HG02678 (cell line): ENCODE measurements at regions not wholly inside any gene's neighbourhood (a gene's known extent, or its start where the extent isn't known, plus 50 kb on each side); places are given as distances from the start of the nearest gene placed in this dataset.
"Not testable (repeated sequence)": the region's sequence is repeated elsewhere in the genome, so short reads cannot be mapped to it uniquely, and the experiment has no call there.

Experiments
- ATAC-seq: cut with Tn5 transposase; IDR thresholded peaks from one replicate; pipeline ENCODE4 v1.9.1; 2021; ENCODE audit warnings: mild to moderate bottlenecking, moderate library complexity; ENCODE audit not compliant: unreplicated experiment

DNA sequence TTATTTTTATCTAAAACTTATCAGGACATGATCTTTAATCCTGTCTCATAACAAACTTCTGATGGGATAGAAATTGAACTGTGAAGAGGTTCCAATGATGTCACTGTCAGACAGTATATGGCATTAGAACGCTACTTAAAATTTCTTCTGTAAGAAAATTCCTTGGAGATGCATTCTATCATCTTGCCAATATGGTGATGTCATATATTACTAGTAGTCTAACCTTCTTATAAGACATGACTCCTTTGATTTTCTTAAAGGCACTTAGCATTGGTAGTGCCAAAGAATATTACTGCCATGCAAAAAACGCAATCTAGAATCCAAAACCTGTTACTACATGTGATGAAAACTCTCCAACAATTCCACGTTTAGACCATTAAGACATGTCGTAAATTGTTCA is 131.1 kb downstream of the SLC25A46 start:
- no peak for ATAC-seq

DNA sequence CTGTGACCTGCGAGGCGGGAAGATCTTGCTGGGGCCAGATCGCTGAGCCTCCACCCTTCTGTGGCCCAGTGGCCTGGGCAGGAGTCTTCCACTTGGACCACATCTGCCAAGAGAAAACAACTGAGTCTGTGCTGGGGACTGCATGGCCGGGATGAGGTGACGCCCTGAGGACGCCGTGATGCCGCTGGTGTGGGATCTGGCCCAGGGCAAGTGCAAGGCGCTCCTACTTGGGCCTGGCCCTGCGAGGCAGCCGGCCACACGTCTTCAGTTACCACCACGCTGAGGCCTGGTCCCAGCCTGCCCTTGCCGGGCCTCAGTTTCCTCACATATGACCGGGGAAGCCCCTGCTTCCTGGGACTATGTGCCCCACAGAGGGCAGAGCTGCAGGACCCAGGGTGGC is 133.4 kb downstream of the SLC25A46 start:
- no peak for ATAC-seq

- no peak for ATAC-seq
Observed at GRCh38 chr5:110872963-110873362, 134.2 kb downstream of the SLC25A46 start.

- ATAC-seq: no peak
Observed at GRCh38 chr5:110873773-110874437, 135.1 kb downstream of the SLC25A46 start.

- ATAC-seq: not testable (repeated sequence)
Observed at GRCh38 chr5:110875115-110875514, 136.3 kb downstream of the SLC25A46 start.

GRCh38 chr5:110878115-110878514 is 139.3 kb downstream of the SLC25A46 start:
- ATAC-seq: no peak

- ATAC-seq: no peak
Observed at GRCh38 chr5:110879675-110880074, 140.9 kb downstream of the SLC25A46 start.

DNA sequence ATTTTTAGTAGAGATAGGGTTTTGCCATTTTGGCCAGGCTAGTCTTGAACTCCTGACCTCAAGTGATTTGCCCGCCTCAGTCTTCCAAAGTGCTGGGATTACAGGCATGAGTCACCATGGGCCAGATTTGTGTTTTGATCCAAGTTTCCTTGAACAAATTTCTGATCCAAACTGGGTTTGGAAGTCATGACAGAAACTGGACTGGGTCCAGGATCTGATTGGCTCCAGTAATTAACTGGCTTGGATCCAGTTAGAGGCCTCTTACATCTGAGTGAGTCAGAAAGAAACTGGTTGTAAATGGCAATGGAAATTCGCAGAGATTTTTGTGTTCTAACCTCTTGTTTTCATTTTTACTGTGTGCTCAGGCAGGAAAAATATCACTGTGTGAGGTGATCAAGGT is 141.6 kb downstream of the SLC25A46 start:
- ATAC-seq: no peak

DNA sequence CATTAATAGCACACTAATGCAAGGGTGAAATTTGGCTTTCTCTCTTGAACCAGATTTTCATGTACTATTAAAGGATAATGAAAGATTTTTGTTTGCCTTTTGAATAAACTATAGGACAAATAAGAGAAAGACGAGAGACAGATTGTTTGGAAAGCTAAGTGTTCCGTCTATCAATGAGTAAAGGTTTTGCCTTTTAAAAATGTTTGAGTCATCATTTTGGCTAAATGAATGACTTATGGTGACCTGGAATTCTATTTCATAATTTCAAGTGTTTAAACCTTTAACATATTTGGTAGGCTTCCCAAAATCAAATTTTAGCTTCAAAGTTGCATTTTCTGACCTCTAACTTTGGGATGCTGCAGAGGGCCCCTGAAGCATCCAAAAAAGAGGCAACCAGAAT is 145.2 kb downstream of the SLC25A46 start:
- no peak for ATAC-seq

GRCh38 chr5:110887170-110887569 is 148.4 kb downstream of the SLC25A46 start:
- not testable (repeated sequence) for ATAC-seq

- not testable (repeated sequence) for ATAC-seq
Observed at GRCh38 chr5:110893854-110894483, 155.2 kb downstream of the SLC25A46 start.

DNA sequence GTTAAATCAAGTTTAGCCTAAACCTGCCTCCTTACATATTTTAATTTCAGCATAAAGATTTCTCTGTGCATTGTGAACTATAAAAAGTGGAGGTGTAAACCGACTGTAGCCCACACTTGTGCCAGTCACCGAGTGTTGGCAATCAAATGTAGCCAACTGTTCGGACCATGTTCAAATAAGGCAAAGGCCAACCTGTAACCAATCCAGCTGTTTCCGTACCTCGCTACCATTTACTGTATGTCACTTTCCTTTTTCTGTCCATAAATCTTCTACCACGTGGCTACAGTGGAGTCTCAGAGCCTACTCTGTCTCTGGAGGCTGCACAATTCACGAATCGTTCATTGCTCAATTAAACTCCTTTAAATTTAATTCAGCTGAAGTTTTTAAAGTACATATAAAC is 156.0 kb downstream of the SLC25A46 start:
- ATAC-seq: no peak

DNA sequence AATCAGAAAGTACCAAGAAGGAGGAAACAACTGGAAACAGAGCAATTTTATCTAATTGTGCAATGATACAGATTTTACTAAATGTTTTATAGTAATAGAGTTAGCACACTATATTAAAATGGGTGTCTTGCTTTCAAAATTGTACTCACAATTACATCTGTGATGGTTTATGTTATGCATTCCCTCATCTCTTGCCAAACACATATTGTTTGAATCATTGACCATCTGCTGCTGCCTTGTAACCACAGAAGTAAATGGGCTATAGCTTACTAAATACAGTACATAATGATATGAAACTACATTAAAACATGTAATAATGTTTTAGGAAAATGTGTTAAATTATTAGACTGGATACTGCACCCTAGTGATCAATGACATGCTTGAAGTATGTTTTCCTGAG is 158.1 kb downstream of the SLC25A46 start:
- ATAC-seq: no peak

DNA sequence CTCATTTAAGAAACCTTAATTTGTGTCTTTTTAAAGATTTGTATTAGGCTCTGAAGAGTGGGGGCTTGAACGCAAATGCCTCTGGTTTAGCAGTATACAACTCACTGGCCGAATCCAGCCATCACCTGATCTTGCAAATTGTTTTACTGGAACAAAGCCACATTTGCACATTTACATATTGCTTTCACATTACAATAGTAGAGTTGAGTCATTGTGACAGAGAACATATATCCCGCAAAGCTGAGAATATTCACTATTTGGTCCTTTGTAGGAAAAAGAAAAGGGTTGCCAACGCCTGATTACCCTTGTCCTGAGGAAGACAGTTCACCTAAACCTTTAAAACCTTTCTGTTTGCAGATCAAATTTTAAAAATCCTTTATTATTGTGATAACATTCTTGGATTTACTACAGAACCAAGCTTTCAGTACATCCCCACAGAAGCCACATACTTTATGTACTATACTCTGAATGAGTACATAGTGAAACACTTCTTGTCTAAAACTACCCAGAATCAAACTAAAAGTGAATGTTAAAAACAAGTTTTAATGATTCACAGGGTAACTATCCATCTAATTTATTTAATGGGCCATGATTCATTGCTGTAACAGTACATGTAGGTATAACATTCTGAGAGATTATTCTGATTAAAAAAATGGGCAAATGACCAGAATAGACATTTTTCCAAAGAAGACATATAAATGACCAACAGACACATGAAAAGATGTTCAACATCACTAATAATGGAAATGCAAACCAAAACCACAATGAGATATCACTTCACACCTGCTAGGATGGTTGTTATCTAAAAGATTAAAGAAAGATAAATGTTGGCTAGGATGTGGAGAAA is 161.0 kb downstream of the SLC25A46 start:
- ATAC-seq: peak; percentile 57

DNA sequence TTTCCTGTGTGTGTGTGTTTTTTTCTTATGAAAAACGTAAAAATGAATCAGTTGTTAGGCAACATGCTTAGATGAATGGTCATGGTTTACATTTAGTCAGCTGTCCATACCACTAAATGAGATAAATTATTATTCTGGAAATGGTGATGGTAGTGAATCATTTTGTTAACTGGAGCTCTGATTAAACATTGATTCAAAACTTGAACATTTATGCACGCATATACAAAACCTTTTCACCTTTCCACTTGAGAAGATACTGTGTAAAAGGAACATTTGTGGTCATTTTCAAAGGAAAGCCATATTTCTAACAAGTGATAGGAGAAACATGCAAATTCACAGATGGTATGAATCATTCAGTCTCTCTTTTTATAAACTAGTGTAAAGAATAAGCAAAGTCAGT is 162.0 kb downstream of the SLC25A46 start:
- ATAC-seq: no peak

GRCh38 chr5:110903966-110904365 is 165.2 kb downstream of the SLC25A46 start:
- no peak for ATAC-seq

DNA sequence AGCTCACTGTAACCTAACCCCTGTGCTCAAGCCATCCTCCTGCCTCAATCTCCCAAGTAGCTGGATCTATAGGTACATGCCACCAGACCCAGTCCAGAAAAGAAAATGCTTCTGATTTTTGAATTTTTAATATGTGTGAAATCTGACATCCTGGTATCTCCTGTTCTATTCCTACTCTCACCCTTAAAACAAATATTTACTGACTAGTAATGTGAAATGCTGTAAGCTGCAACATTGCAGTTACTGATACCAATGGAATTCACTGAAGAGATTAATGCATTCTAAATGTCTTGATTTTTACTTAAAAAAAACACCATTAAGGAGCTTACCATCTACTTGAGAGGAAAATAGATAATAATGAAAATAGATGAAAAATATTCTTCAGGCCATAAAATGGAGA is 162.7 kb upstream of the TSLP start:
- no peak for ATAC-seq

GRCh38 chr5:110909415-110909814 is 162.1 kb upstream of the TSLP start:
- no peak for ATAC-seq

GRCh38 chr5:110909950-110910349 is 161.6 kb upstream of the TSLP start:
- no peak for ATAC-seq

DNA sequence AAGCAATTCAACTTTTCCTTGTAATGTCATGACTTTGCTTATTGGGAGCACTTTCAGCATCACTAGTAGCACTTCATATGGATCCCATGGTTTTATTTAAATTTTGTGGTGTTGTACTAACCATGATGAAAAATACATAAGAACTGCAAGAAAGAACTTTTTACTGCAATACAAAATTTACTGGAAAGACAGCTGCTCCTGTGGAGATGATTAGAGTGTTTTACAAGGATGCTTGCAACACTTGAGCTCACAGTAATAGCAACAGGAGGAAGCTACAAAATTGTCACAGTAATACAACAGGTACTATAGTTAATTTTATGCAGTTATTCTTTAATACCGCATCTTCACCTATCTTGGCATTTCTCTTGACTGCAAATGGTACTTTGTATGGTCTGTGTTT is 158.3 kb upstream of the TSLP start:
- no peak for ATAC-seq

GRCh38 chr5:110916381-110917049 is 155.0 kb upstream of the TSLP start:
- ATAC-seq: no peak
